K562 (cell line): ENCODE measurements at regions not wholly inside any gene's neighbourhood (a gene's known extent, or its start where the extent isn't known, plus 50 kb on each side); places are given as distances from the start of the nearest gene placed in this dataset.

ENCODE experiments used
- ADNP ChIP-seq: fragments of 200-800 bp; sonication (Bioruptor generic); IDR thresholded peaks from 2 replicates; pipeline ENCODE4 v1.6.1; 2016; ENCODE audit warnings: missing genetic modification characterization, missing compliant biosample characterization
- ATF1 ChIP-seq, 2 experiments: fragments of 450-650 bp in 1 of 2; IDR thresholded peaks; 2 replicates each; pipeline ENCODE4 v1.6.1; 2016; ENCODE audit warnings: missing compliant biosample characterization in 1 of 2, missing genetic modification characterization in 1 of 2
- ATF3 ChIP-seq, 2 experiments: fragments of 450-650 bp in 1 of 2; sonication (generic) in 1 of 2; formaldehyde crosslinking in 1 of 2; IDR thresholded peaks in 1 of 2; conservative IDR thresholded peaks in 1 of 2; 2 replicates each; pipeline versions ENCODE4 v1.6.1 to v1.8.1; 2016 to 2023; ENCODE audit warnings: mild to moderate bottlenecking in 2 of 2, moderate library complexity in 2 of 2, inconsistent platforms in 1 of 2, missing genetic modification reagents in 1 of 2
- CBFA2T2 ChIP-seq: fragments of 450-650 bp; conservative IDR thresholded peaks from 2 replicates; pipeline ENCODE4 v1.6.1; 2017; ENCODE audit warnings: mild to moderate bottlenecking
- CBFA2T3 ChIP-seq: fragments of 450-650 bp; IDR thresholded peaks from 2 replicates; pipeline ENCODE4 v1.6.1; 2017
- CCNT2 ChIP-seq: IDR thresholded peaks from 2 replicates; pipeline ENCODE4 v1.6.1; 2011; ENCODE audit warnings: borderline replicate concordance, low read depth, mild to moderate bottlenecking, moderate library complexity, mixed read lengths, low read length; ENCODE audit not compliant: insufficient read length; ENCODE audit errors: extremely low read depth
- CEBPB ChIP-seq: fragments of 450-650 bp; IDR thresholded peaks from 2 replicates; pipeline ENCODE4 v1.6.1; 2016; ENCODE audit warnings: missing genetic modification characterization, missing compliant biosample characterization
- FOXA1 ChIP-seq: fragments of 450-650 bp; IDR thresholded peaks from 2 replicates; pipeline ENCODE4 v1.6.1; 2016; ENCODE audit warnings: mild to moderate bottlenecking, borderline replicate concordance
- FOXM1 ChIP-seq, 2 experiments: fragments of 450-650 bp in 1 of 2; sonication (generic) in 1 of 2; formaldehyde crosslinking in 1 of 2; IDR thresholded peaks; 2 replicates each; pipeline versions ENCODE4 v1.6.1 to v1.9.0; 2017 to 2022; ENCODE audit warnings: low read depth in 2 of 2, mild to moderate bottlenecking in 2 of 2, missing genetic modification reagents in 1 of 2, moderate library complexity in 1 of 2
- IRF1 ChIP-seq: sonication (generic); formaldehyde crosslinking; IDR thresholded peaks from 2 replicates; pipeline ENCODE4 v1.8.0; 2022; ENCODE audit warnings: missing genetic modification reagents, mild to moderate bottlenecking, borderline replicate concordance
- JUND ChIP-seq, 2 experiments: IDR thresholded peaks; 2 replicates in 1 of 2; 3 replicates in 1 of 2; pipeline ENCODE4 v1.6.1; 2011; ENCODE audit warnings: borderline replicate concordance in 2 of 2, low read depth in 2 of 2, low read length in 2 of 2, improper control_type of control experiment in 1 of 2, missing biosample characterization in 1 of 2, missing genetic modification characterization in 1 of 2, missing genetic modification reagents in 1 of 2
- KDM1A ChIP-seq, 2 experiments: fragments of 450-650 bp; IDR thresholded peaks; 2 replicates each; pipeline ENCODE4 v1.6.1; 2016; ENCODE audit warnings: mild to moderate bottlenecking in 2 of 2
- KDM5B ChIP-seq: fragments of 200-600 bp; sonication (generic); IDR thresholded peaks from 2 replicates; pipeline ENCODE4 v1.6.1; 2012; ENCODE audit warnings: low read depth, mild to moderate bottlenecking, moderate library complexity, low read length, control low read depth, inconsistent platforms; ENCODE audit not compliant: insufficient replicate concordance
- MNT ChIP-seq, 2 experiments: fragments of 450-650 bp; conservative IDR thresholded peaks; 2 replicates each; pipeline ENCODE4 v1.6.1; 2017; ENCODE audit warnings: mild to moderate bottlenecking in 2 of 2, moderate library complexity in 2 of 2
- NBN ChIP-seq: fragments of 450-650 bp; IDR thresholded peaks from 2 replicates; pipeline ENCODE4 v1.6.1; 2016; ENCODE audit warnings: low read depth, mild to moderate bottlenecking
- PML ChIP-seq: IDR thresholded peaks from 2 replicates; pipeline ENCODE4 v1.6.1; 2012; ENCODE audit warnings: low read length, inconsistent platforms
- SAFB ChIP-seq: fragments of 200-400 bp; formaldehyde crosslinking; IDR thresholded peaks from 2 replicates; pipeline ENCODE4 v1.6.1; 2017; ENCODE audit warnings: low read depth, low read length, borderline replicate concordance
- TGIF2 ChIP-seq: sonication (generic); formaldehyde crosslinking; IDR thresholded peaks from 2 replicates; pipeline ENCODE4 v1.8.1; 2022; ENCODE audit warnings: mild to moderate bottlenecking, missing genetic modification reagents, moderate library complexity
- U2AF1 ChIP-seq: fragments of 200-400 bp; formaldehyde crosslinking; optimal IDR thresholded peaks from 2 replicates; pipeline ENCODE3; 2017; ENCODE audit warnings: mild to moderate bottlenecking, low read depth, low read length, moderate library complexity
- ZBTB2 ChIP-seq: fragments of 450-650 bp; IDR thresholded peaks from 2 replicates; pipeline ENCODE4 v1.6.1; 2016; ENCODE audit warnings: antibody characterized with exemption

- TF ChIP-seq CBFA2T3, result peak; percentile 87
- 0 out of 4 replicates have a peak, but pooled peaks of 1 of the 2 experiments have one; percentile 17 for TF ChIP-seq MNT (conservative IDR thresholded peaks at IDR 0.05)
- peak; percentile 74 for TF ChIP-seq CBFA2T2
- TF ChIP-seq PML, result 0 out of 2 replicates have a peak, but pooled peaks have one; percentile 19
- TF ChIP-seq TGIF2 (CRISPR knock-in tag), result no peak
- no peak for TF ChIP-seq FOXA1
- TF ChIP-seq ADNP (tag), result 0 out of 2 replicates have a peak, but pooled peaks have one; percentile 46
- TF ChIP-seq ZBTB2, result no peak
- no peak for TF ChIP-seq KDM5B
- TF ChIP-seq KDM1A (IDR thresholded peaks at IDR 0.05), result 0 out of 4 replicates have a peak, but pooled peaks have one; percentile 26 to 37
- TF ChIP-seq SAFB, result no peak
- TF ChIP-seq ATF1 (CRISPR knock-in tag; IDR thresholded peaks at IDR 0.05), result no peak
- TF ChIP-seq ATF1 (tag; IDR thresholded peaks at IDR 0.05), result peak; percentile 44
- TF ChIP-seq JUND (IDR thresholded peaks at IDR 0.05; ENCODE audit: borderline replicate concordance, low read depth, low read length), result peak; percentile 37; the same call in 1 of the 2 replicates
- TF ChIP-seq JUND (tag; IDR thresholded peaks at IDR 0.05; ENCODE audit: borderline replicate concordance, low read depth, low read length), result no peak; the same call in 2 of the 3 replicates
- TF ChIP-seq IRF1 (CRISPR knock-in tag), result no peak
- TF ChIP-seq U2AF1, result no peak
- TF ChIP-seq FOXM1 (IDR thresholded peaks at IDR 0.05; ENCODE audit: low read depth), result 0 out of 2 replicates have a peak, but pooled peaks have one; percentile 36
- no peak for TF ChIP-seq FOXM1 (CRISPR knock-in tag; IDR thresholded peaks at IDR 0.05; ENCODE audit: low read depth)
- TF ChIP-seq NBN, result 0 out of 2 replicates have a peak, but pooled peaks have one; percentile 3
- TF ChIP-seq ATF3 (IDR thresholded peaks at IDR 0.05), result peak; percentile 53; the same call in 1 of the 2 replicates
- TF ChIP-seq ATF3 (CRISPR knock-in tag; conservative IDR thresholded peaks at IDR 0.05), result no peak
- TF ChIP-seq CCNT2, result peak; percentile 33
- TF ChIP-seq CEBPB, result 0 out of 2 replicates have a peak, but pooled peaks have one; percentile 17
Measured at GRCh38 chr5:29984156-29984540, 1209.3 kb upstream of the CDH6 start (continued).
